Uterus (tissue), 3 donors: ENCODE measurements at regions not wholly inside any gene's neighbourhood (a gene's known extent, or its start where the extent isn't known, plus 50 kb on each side); places are given as distances from the start of the nearest gene placed in this dataset.
A peak's percentile ranks its signal among the peaks of the same experiment; 100 is the strongest.

Experiments
- DNase-seq, 2 donors: peaks; one replicate each; pipeline ENCODE4 v3.0.0-alpha.2; 2019 to 2020
- H3K27ac ChIP-seq, 2 donors: fragments of 200-600 bp; sonication (generic); 1 replicate in 1 of 2; 2 replicates in 1 of 2; pipeline ENCODE4 v1.5.1; 2016 to 2018
- H3K27me3 ChIP-seq, 2 donors: fragments of 200-600 bp; sonication (generic); one replicate each; pipeline ENCODE4 v1.5.1; 2018 to 2019; ENCODE audit warnings: control low read depth in 1 of 2
- H3K36me3 ChIP-seq, 2 donors: fragments of 200-600 bp; sonication (generic); one replicate each; pipeline ENCODE4 v1.5.1; 2019; ENCODE audit warnings: control low read depth in 1 of 2
- H3K4me1 ChIP-seq, 2 donors: fragments of 200-600 bp; sonication (generic); one replicate each; pipeline ENCODE4 v1.5.1; 2018 to 2019; ENCODE audit warnings: control low read depth in 1 of 2
- H3K4me3 ChIP-seq, 2 donors: fragments of 200-600 bp; sonication (generic); 1 replicate in 1 of 2; 2 replicates in 1 of 2; pipeline ENCODE4 v1.5.1; 2018 to 2019; ENCODE audit warnings: mild to moderate bottlenecking in 1 of 2
- H3K9me3 ChIP-seq, 2 donors: fragments of 200-600 bp; sonication (generic); one replicate each; pipeline ENCODE4 v1.5.1; 2019; ENCODE audit warnings: control low read depth in 1 of 2
- CTCF ChIP-seq, 4 experiments: fragments of 200-600 bp in 2 of 4; fragments of 450-650 bp in 2 of 4; sonication (generic) in 2 of 4; IDR thresholded peaks; one replicate each; pipeline ENCODE4 v1.5.1; 2016 to 2019; ENCODE audit warnings: antibody characterized with exemption in 4 of 4, mild to moderate bottlenecking in 2 of 4, moderate library complexity in 1 of 4
- POLR2A ChIP-seq, 2 donors: fragments of 450-650 bp; IDR thresholded peaks; one replicate each; pipeline ENCODE4 v1.6.1; 2016; ENCODE audit warnings: antibody characterized with exemption in 2 of 2, mild to moderate bottlenecking in 1 of 2, moderate library complexity in 1 of 2
- intact Hi-C: fragments of 100-400 bp; cut with DNase I; formaldehyde crosslinking; loops from one replicate; pipeline ENCODE4 v1.15.1; 2023; ENCODE audit warnings: low total_unique reads
- donor health status: DM: yes; HTN: yes; CAD: no.

DNA sequence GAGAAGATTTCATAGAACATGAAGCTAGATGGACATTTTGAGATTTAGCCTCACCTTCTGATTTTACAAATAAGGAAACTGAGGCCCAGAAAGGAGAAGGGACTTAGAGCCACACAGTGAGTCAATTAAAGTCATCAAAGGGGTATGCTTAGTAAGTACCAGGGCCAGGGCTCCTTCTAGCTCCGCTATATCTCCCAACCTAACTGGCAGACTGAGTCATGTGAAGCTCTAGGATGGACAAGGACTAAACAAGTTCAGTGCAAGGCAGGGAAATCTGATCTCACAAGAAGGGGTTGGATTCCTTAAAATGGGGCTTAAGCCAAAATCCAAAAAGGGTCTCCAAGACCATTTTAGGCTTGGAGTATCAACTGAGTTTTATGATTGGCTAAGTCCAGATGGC is 215.8 kb downstream of the PHLDA1 start:
- Histone ChIP-seq H3K9me3 (no peaks in the 10 kb centered on the region), H3K4me3 (no peak overlapping the region), H3K4me1 (no peaks in the 10 kb centered on the region), H3K36me3 (no peaks in the 10 kb centered on the region), H3K27me3 (no peaks in the 10 kb centered on the region), H3K27ac (peak overlapping the region; percentile 57 to 71)
- no peak for DNase-seq
- intact Hi-C loops: no loop called here
- no peak for TF ChIP-seq CTCF (IDR thresholded peaks at IDR 0.05)
- TF ChIP-seq POLR2A (IDR thresholded peaks at IDR 0.05): no peak

- Histone ChIP-seq H3K9me3 (no peaks in the 10 kb centered on the region), H3K4me1 (no peaks in the 10 kb centered on the region), H3K27ac (peak overlapping the region; percentile 57 to 71), H3K4me3 (no peak overlapping the region), H3K36me3 (no peaks in the 10 kb centered on the region), H3K27me3 (no peaks in the 10 kb centered on the region)
- TF ChIP-seq CTCF (IDR thresholded peaks at IDR 0.05): no peak
- TF ChIP-seq POLR2A (IDR thresholded peaks at IDR 0.05): no peak
- intact Hi-C loops: no loop called here
- peak; percentile 30 to 56 for DNase-seq
Observed at GRCh38 chr12:75814851-75815754, 216.5 kb downstream of the PHLDA1 start.

- intact Hi-C loops: no loop called here
- Histone ChIP-seq H3K4me1 (no peaks in the 10 kb centered on the region), H3K27ac (no peak overlapping the region), H3K27me3 (no peaks in the 10 kb centered on the region), H3K9me3 (no peaks in the 10 kb centered on the region), H3K36me3 (no peaks in the 10 kb centered on the region), H3K4me3 (no peak overlapping the region)
- no peak for DNase-seq
- TF ChIP-seq POLR2A (IDR thresholded peaks at IDR 0.05): no peak
- no peak for TF ChIP-seq CTCF (IDR thresholded peaks at IDR 0.05)
Observed at GRCh38 chr12:75813072-75813471, 218.5 kb downstream of the PHLDA1 start.

DNA sequence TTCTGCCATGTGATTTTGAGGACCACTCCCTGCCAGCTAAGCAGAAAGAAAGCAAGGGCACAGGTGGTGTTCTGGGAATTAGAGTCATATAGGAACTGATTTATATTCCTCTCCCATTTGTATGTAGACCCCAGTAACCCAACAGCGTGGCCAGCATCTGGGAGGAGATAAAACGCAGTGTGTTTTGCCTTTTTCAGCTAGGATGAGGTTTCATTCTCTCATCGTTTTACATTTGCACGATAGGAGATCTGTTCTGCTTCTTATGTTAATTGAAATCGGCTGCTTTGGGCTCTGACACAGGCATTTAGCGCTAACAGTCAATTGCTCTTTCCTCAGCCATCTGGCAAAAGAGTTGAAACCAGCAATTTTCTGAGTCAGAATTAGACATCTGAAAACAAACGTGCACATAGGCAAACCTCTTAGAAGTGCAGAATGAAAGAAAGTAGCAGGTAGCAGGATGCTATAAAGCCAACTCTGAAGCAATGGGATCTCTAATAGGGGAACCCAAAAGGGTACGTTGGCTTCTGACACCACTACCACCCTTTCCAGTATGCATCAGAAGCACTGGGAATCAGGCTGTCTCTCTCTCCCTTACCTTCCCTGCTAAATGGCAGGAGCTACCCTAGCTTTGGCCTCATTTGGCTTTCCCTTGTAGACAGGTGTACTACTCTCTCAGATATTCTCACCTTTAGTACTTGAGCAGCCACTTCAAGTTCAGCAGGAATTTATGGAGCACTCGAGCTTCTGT is 219.1 kb downstream of the PHLDA1 start:
- peak overlapping the region; percentile 28 to 31 for H3K27ac ChIP-seq
- no peaks in the 10 kb centered on the region for H3K27me3 ChIP-seq
- no peak for TF ChIP-seq POLR2A (IDR thresholded peaks at IDR 0.05)
- no peak for TF ChIP-seq CTCF (IDR thresholded peaks at IDR 0.05)
- H3K4me3 ChIP-seq: no peak overlapping the region
- no peaks in the 10 kb centered on the region for H3K36me3 ChIP-seq
- H3K4me1 ChIP-seq: no peaks in the 10 kb centered on the region
- H3K9me3 ChIP-seq: no peaks in the 10 kb centered on the region
- peak in 1 of 2 donors; percentile 20 for DNase-seq
- intact Hi-C loops: no loop called here

- intact Hi-C loops: no loop called here
- no peaks in the 10 kb centered on the region for H3K9me3 ChIP-seq
- H3K4me1 ChIP-seq: no peaks in the 10 kb centered on the region
- no peak for DNase-seq
- H3K27me3 ChIP-seq: no peaks in the 10 kb centered on the region
- TF ChIP-seq CTCF (IDR thresholded peaks at IDR 0.05) (no peak), POLR2A (IDR thresholded peaks at IDR 0.05) (no peak)
- no peak overlapping the region for H3K27ac ChIP-seq
- H3K4me3 ChIP-seq: no peak overlapping the region
- no peaks in the 10 kb centered on the region for H3K36me3 ChIP-seq
Observed at GRCh38 chr12:75809746-75810145, 221.8 kb downstream of the PHLDA1 start.
